ENCODE measurements at regions not wholly inside any gene's neighbourhood (a gene's known extent, or its start where the extent isn't known, plus 50 kb on each side); places are given as distances from the start of the nearest gene placed in this dataset.

DNA sequence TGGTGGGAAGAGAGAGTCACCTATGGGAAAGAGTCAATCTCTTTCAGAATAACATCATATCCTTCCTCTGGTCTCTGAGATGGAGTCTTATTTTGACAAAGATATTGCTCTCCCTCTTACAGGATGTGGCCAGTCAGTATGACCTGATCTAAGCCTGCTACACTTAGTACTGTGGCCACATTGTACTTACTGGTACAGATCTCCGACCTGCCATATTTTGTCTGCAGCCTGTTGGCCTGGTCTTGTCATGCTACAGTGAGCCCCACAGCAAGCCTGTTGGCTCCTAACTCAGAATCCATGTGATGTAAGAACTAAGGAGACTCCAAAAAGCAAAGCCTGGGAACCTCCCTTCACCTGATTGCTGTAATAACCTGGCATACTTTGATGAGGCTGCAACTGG lies 377.8 kb downstream of the SFMBT2 start:
- TF ChIP-seq, protein P1, sequence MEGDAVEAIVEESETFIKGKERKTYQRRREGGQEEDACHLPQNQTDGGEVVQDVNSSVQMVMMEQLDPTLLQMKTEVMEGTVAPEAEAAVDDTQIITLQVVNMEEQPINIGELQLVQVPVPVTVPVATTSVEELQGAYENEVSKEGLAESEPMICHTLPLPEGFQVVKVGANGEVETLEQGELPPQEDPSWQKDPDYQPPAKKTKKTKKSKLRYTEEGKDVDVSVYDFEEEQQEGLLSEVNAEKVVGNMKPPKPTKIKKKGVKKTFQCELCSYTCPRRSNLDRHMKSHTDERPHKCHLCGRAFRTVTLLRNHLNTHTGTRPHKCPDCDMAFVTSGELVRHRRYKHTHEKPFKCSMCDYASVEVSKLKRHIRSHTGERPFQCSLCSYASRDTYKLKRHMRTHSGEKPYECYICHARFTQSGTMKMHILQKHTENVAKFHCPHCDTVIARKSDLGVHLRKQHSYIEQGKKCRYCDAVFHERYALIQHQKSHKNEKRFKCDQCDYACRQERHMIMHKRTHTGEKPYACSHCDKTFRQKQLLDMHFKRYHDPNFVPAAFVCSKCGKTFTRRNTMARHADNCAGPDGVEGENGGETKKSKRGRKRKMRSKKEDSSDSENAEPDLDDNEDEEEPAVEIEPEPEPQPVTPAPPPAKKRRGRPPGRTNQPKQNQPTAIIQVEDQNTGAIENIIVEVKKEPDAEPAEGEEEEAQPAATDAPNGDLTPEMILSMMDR (IDR thresholded peaks at IDR 0.05): no peak
- TF ChIP-seq ZFX (IDR thresholded peaks at IDR 0.05; ENCODE audit: borderline replicate concordance): no peak
